ENCODE measurements at regions not wholly inside any gene's neighbourhood (a gene's known extent, or its start where the extent isn't known, plus 50 kb on each side); places are given as distances from the start of the nearest gene placed in this dataset.

- in situ Hi-C loops (cut with MboI; ENCODE audit: low sequenced_read_pairs): no loop called here
- H2AK5ac ChIP-seq (ENCODE audit: low read depth, low read length): no peak overlapping the region
- no peak overlapping the region for H3K56ac ChIP-seq (ENCODE audit: extremely low read depth, insufficient read depth, low read length)
- no peak overlapping the region for H4K5ac ChIP-seq (ENCODE audit: low read depth, low read length)
- intact Hi-C loops (cut with micrococcal nuclease): no loop called here
- peaks cover 2% of the 10 kb centered on the region; the same call in 1 of the 2 replicates for H3K4me1 ChIP-seq (ENCODE audit: control insufficient read depth, insufficient read depth, low read length)
- no peak overlapping the region for H3K9ac ChIP-seq (ENCODE audit: low read depth, low read length)
- no peak overlapping the region for H3K4me2 ChIP-seq (ENCODE audit: low read depth, low read length)
- TF ChIP-seq CEBPB (IDR thresholded peaks at IDR 0.05; ENCODE audit: low read depth, low read length): no peak
- TF ChIP-seq RFX5 (IDR thresholded peaks at IDR 0.05; ENCODE audit: low read depth, low read length): no peak
- TF ChIP-seq MAZ (IDR thresholded peaks at IDR 0.05; ENCODE audit: borderline replicate concordance, low read depth, low read length): no peak
- TF ChIP-seq MAFK (IDR thresholded peaks at IDR 0.05; ENCODE audit: low read depth, low read length): no peak
- H3K9me3 ChIP-seq (ENCODE audit: control insufficient read depth, insufficient read depth, low read length): no peaks in the 10 kb centered on the region
- H3K4ac ChIP-seq (ENCODE audit: low read depth, low read length): no peak overlapping the region
- H3K23ac ChIP-seq (ENCODE audit: low read depth, low read length): no peak overlapping the region
- no peak overlapping the region for H3K14ac ChIP-seq (replicated peaks; ENCODE audit: low read depth, low read length)
- CTCF ChIA-PET: no interaction called here
- H4K8ac ChIP-seq (ENCODE audit: low read depth in 2 of 2, low read length in 2 of 2): no peak overlapping the region
- no peaks in the 10 kb centered on the region for H3K27me3 ChIP-seq (ENCODE audit: control insufficient read depth, insufficient read depth, low read length)
- H2BK5ac ChIP-seq (ENCODE audit: low read depth, low read length, poor library complexity, severe bottlenecking): no peak overlapping the region
- DNase-seq (no peak), ATAC-seq (ENCODE audit: low read depth) (no peak)
- POLR2A ChIA-PET (ENCODE audit: unreplicated experiment): no interaction called here
- WGBS, 2 experiments (ENCODE audit: extremely low coverage in 2 of 2, insufficient read length in 1 of 2): no CpG with 5 or more reads among the region's 1 CpG
- dilution Hi-C loops (cut with HindIII; ENCODE audit: low sequenced_read_pairs, unreplicated experiment): no loop called here
- no peak overlapping the region for H2BK120ac ChIP-seq (ENCODE audit: low read depth, low read length)
- no peak overlapping the region for H2BK15ac ChIP-seq (ENCODE audit: low read depth, low read length)
- no peaks in the 10 kb centered on the region for H4K20me1 ChIP-seq (ENCODE audit: insufficient read depth, low read length)
- no peak overlapping the region for H3K18ac ChIP-seq (ENCODE audit: low read depth, low read length)
- no peak overlapping the region for H3K27ac ChIP-seq (ENCODE audit: insufficient read depth, low read length)
- H3K79me1 ChIP-seq (ENCODE audit: low read depth in 1 of 2, low read length in 2 of 2): no peaks in the 10 kb centered on the region
- H3K4me3 ChIP-seq (ENCODE audit: insufficient read depth, low read depth, low read length): no peak overlapping the region
- no peaks in the 10 kb centered on the region for H3K9me1 ChIP-seq (ENCODE audit: insufficient read depth, low read length)
- H2AK9ac ChIP-seq (replicated peaks; ENCODE audit: low read depth, low read length, poor library complexity): no peak overlapping the region
- no peak overlapping the region for H2AFZ ChIP-seq (replicated peaks; ENCODE audit: low read length, poor library complexity)
- no peak overlapping the region for H2BK20ac ChIP-seq (ENCODE audit: low read depth, low read length)
- no peaks in the 10 kb centered on the region for H3K36me3 ChIP-seq (ENCODE audit: control insufficient read depth, insufficient read depth, low read length)
- H4K91ac ChIP-seq (ENCODE audit: insufficient read depth, low read depth, low read length): no peak overlapping the region
- no TSS peak for BruUV-seq (replicated peaks)
Measured at GRCh38 chr7:19247017-19247416, 101.8 kb upstream of the FERD3L start.
